ENCODE measurements at regions not wholly inside any gene's neighbourhood (a gene's known extent, or its start where the extent isn't known, plus 50 kb on each side); places are given as distances from the start of the nearest gene placed in this dataset.

DNA sequence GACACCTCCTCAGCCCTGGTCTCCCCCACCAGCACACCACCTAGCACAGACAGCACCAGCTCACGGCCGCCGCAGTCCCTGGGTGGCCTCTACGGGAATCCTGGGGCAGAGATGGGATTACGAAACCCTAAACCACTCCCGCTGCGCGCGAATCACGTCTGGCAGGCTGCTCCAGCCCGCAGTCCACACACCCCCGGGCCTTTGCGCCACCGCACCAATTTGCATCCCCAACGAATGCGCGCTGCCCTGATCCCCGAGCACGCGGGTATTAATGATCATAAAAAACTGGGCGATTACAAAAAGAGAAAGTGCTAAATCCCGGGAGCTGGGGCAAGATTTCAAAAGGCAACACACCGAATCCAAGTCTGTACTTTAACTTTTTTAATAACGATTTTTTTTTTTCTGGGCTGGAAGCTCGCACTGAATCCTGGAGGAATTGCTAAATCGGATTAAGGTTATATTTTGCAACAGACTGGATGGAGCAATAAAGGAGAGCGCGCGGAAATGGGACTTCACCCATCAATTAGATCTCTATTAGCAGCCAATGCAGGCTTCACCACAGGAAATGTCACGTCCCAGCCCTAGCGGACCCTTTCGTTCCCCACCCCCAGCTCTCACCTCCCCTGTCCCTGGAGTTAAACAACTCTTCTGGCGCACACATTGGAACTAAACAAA lies 69.8 kb upstream of the TMEM33 start:
- no peak for DNase-seq (ENCODE audit: low read depth, low spot score)

- no peak for DNase-seq (ENCODE audit: low read depth, low spot score)
Measured at GRCh38 chr4:41859087-41859486, 76.1 kb upstream of the TMEM33 start.

GRCh38 chr4:41857226-41857641 lies 78.0 kb upstream of the TMEM33 start:
- DNase-seq (ENCODE audit: low read depth, low spot score), result no peak

- no peak for DNase-seq (ENCODE audit: low read depth, low spot score)
Measured at GRCh38 chr4:41856797-41857196, 78.4 kb upstream of the TMEM33 start.

GRCh38 chr4:41853973-41854372 lies 81.3 kb upstream of the TMEM33 start:
- no peak for DNase-seq (ENCODE audit: low read depth, low spot score)

- no peak for DNase-seq (ENCODE audit: low read depth, low spot score)
Measured at GRCh38 chr4:41852229-41852628, 83.0 kb upstream of the TMEM33 start.

GRCh38 chr4:41851621-41852020 lies 83.6 kb upstream of the TMEM33 start:
- DNase-seq (ENCODE audit: low read depth, low spot score), result no peak

DNA sequence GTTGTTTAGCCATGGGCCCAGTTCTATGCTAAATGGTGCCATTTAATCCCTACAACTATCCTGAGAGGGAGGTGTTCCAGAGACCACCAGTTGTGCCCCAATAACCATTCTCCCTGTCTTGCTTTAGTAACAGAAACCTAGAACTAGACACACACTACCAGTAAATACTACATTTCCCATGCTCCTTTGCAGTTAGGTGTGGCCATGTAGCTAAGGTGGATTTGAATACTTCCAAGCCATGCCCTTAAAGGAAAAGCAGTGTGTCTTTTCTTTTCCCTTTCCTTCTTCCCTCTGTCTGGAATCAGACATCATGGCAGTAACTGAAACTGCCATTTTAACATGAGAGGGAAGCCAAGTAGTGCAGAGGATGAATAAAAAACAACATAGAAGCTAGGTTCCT lies 90.9 kb upstream of the TMEM33 start:
- DNase-seq (ENCODE audit: low read depth, low spot score), result no peak

GRCh38 chr4:41839916-41840854 lies 91.7 kb upstream of the PHOX2B start:
- DNase-seq (ENCODE audit: low read depth, low spot score), result no peak

DNA sequence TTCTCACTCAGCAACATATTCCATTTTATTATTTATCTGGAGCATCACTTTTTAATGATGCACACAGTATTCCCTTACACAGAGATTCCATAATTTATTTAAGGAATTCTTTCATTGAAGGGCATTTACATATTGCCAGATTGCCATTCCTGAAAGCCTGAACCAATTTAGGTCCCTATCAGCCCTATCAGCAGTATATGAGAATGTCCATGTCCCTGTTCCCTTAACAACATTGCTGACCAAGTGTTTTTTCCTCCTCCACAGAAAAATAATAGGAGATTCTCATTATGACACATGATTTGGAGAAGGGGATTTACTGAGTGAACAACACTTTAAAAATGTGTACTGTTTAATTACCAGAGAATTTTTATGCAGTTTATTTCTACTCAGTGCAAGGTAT lies 90.1 kb upstream of the PHOX2B start:
- no peak for DNase-seq (ENCODE audit: low read depth, low spot score)

DNA sequence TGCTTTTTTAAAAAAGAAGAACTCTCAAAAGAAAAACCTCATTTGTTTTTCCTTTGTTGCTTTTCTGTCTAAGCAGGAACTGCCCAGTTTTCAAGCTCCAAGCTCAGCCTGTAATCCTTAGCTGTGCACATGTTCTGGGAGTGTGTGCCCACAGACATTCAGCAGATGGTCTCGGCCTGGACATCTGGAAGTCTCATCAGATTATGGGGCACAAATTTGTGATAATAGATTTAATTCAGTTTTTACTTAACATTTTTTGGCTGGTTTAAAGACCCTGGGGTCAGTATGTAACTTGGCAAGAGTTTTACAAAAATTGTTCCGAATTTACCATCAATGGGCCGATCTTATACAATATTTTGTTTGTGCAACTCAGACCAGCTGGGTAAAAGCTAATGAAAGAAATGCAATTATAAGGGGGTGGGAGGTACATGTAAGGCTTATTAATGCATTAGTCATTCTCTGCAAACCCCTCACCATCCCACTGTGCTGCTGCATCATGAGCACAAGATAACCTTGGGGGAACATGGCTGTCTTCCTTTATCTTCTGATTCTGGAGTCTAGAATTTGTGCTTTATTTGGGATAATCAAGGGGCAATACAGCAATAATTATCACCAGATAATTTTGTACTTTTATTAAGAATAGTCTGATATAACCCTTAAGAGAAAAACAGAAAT lies 86.9 kb upstream of the PHOX2B start:
- no peak for DNase-seq (ENCODE audit: low read depth, low spot score)

DNA sequence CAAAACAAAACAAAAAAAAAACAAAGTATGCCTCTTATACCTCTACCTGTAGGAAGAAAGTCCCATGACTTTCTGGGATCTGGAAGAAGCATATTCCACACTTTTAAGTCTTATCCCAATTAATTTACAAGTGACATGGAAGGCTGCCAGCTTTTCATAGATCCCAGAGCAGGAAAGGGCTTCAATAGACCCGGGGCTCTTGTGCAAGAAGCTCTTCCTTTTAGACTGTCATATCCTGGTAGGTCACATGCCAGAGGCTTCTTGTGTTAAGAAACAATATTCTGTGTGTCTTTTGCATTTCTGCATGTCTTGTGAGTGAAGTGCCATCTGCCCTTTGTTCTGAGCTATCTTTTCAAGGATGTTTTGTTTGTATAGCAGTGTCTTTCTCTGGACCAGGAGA lies 84.4 kb upstream of the PHOX2B start:
- DNase-seq (ENCODE audit: low read depth, low spot score), result no peak

GRCh38 chr4:41822325-41822724 lies 73.8 kb upstream of the PHOX2B start:
- DNase-seq (ENCODE audit: low read depth, low spot score), result no peak

DNA sequence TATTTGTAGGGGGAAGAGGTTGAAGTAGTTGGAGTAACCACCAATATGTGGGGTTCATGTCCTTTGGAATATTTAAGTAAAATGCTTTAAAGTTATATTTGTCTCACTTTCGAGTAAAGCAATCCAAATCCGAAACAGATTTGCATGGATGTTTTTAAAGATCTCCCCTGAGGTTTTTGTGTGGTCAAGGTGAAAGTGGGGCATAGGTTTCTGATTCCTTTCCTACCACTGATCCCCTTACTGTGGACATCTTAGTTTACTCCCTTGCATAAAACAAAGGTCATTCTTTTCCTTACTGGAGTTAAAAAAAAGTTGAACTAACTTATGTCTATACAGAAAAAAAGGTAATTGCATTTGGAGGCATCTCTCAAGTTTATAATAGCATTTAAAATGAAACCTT lies 71.9 kb upstream of the PHOX2B start:
- no peak for DNase-seq (ENCODE audit: low read depth, low spot score)

- DNase-seq (ENCODE audit: low read depth, low spot score), result no peak
Measured at GRCh38 chr4:41819621-41820020, 71.1 kb upstream of the PHOX2B start.

DNA sequence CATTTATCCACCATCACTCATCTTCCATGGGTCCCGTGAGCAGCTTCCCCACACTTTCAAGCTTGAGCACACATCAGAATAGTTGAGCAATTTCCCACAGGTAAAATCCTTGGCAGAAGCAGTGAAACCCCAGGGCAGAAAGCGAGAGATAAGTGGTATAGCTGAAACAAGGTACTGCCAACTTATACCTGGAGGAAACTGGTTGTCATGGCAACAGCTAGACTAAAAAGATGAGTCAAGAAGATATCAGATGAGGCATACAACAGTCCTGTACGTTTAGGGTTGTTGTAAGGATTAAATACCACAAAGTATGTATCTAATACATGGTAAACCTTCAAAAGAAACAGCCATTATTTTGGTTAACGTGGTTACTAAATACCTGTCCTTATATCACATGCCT lies 66.9 kb upstream of the PHOX2B start:
- DNase-seq (ENCODE audit: low read depth, low spot score), result no peak

DNA sequence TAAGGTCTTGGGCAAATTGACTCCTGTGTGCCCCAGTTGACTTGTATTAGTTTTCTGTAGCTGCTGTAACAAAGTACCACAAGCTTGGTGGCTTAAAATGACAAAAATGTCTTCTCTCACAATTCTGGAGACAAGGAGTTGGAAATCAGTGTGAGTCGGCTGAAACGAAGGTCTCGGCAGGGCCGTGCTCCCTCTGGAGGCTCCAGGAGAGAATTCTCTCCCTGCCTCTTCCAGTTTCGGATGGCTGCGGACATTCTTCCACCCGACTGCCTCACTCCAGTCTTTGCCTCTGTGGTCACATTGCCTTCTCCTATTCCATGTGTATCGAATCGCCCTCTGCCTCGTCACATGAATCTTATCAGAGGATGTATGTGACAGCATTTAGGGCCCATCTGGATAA lies 66.0 kb upstream of the PHOX2B start:
- no peak for DNase-seq (ENCODE audit: low read depth, low spot score)

DNA sequence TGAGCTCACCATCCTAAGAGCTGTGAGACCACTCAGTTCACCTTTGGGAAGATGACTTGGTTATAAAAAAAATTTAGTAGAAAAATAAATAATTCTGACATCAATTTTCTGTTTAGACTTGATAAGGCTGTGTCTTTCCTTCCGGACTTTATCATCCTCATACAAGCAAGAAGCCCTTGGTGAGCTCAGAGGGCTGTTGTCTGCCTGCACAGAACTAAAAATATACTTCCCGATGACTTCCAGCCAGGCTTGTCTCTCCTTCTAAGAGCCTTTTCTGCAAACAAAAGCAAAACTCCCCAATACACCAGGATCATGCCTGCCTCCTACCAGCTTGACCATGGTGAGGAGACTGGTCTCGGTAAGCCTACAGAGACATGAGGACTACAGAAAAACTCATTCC lies 58.3 kb upstream of the PHOX2B start:
- no peak for DNase-seq (ENCODE audit: low read depth, low spot score)

- no peak for DNase-seq (ENCODE audit: low read depth, low spot score)
Measured at GRCh38 chr4:41802590-41802989, 54.1 kb upstream of the PHOX2B start.

DNA sequence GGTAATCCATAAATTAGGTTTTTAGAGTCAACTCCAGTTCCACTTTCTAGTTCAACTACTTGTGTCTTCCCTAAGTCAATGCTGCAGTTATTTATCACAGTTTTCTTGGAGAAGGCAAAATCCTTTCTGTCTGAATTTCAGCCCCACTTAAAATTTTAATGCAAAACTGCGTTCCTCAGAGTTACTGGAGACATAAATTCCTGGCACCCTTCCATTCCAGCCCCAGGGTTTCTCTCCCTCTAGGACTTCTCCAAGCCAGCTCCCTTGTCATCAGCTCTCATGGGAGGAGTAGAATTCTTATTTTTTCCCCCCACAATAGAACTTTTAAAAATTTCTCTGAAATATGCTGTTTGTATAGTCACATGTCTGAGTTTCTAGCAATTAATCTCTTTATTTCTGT lies 50.6 kb upstream of the PHOX2B start:
- no peak for DNase-seq (ENCODE audit: low read depth, low spot score)
